Mesenchymal stem cell (in vitro differentiated cells and primary cell): ENCODE measurements at regions not wholly inside any gene's neighbourhood (a gene's known extent, or its start where the extent isn't known, plus 50 kb on each side); places are given as distances from the start of the nearest gene placed in this dataset.

Source experiments
- DNase-seq: peaks from one replicate; pipeline ENCODE4 v3.0.0-alpha.2; 2013
- H2AFZ ChIP-seq: one replicate; pipeline ENCODE4 v1.6.1; 2013; ENCODE audit warnings: low read depth, mild to moderate bottlenecking, control low read depth, inconsistent platforms, low read length, moderate library complexity
- H2AK5ac ChIP-seq: 2 replicates; pipeline ENCODE4 v1.6.1; 2013; ENCODE audit warnings: low read length, moderate library complexity, mild to moderate bottlenecking, inconsistent platforms; ENCODE audit not compliant: severe bottlenecking
- H2BK120ac ChIP-seq: one replicate; pipeline ENCODE4 v1.6.1; 2013; ENCODE audit warnings: low read depth, mild to moderate bottlenecking, inconsistent platforms, low read length, moderate library complexity
- H2BK12ac ChIP-seq, 2 experiments: one replicate each; pipeline ENCODE4 v1.6.1; 2013; ENCODE audit warnings: inconsistent platforms in 2 of 2, low read length in 2 of 2, mild to moderate bottlenecking in 2 of 2, moderate library complexity in 2 of 2, control low read depth in 1 of 2
- H2BK15ac ChIP-seq: one replicate; pipeline ENCODE4 v1.6.1; 2013; ENCODE audit warnings: mild to moderate bottlenecking, low read depth, inconsistent platforms; ENCODE audit not compliant: poor library complexity, severe bottlenecking
- H2BK5ac ChIP-seq: 2 replicates; pipeline ENCODE4 v1.6.1; 2013; ENCODE audit warnings: low read depth, mild to moderate bottlenecking, low read length, control low read depth, inconsistent platforms; ENCODE audit not compliant: poor library complexity, severe bottlenecking
- H3K14ac ChIP-seq, 2 experiments: one replicate each; pipeline ENCODE4 v1.6.1; 2013; ENCODE audit warnings: inconsistent platforms in 2 of 2, low read length in 2 of 2, control low read depth in 1 of 2, mild to moderate bottlenecking in 1 of 2, moderate library complexity in 1 of 2
- H3K18ac ChIP-seq, 2 experiments: one replicate each; pipeline ENCODE4 v1.6.1; 2013; ENCODE audit warnings: inconsistent platforms in 2 of 2, low read length in 2 of 2, control low read depth in 1 of 2, low read depth in 1 of 2, mild to moderate bottlenecking in 1 of 2
- H3K23ac ChIP-seq, 2 experiments: one replicate each; pipeline ENCODE4 v1.6.1; 2013; ENCODE audit warnings: inconsistent platforms in 2 of 2, low read length in 2 of 2, mild to moderate bottlenecking in 2 of 2, moderate library complexity in 2 of 2, control low read depth in 1 of 2
- H3K27ac ChIP-seq: 2 replicates; pipeline ENCODE4 v1.5.1; 2013; ENCODE audit warnings: mild to moderate bottlenecking, moderate library complexity, low read length, control low read depth, inconsistent platforms; ENCODE audit not compliant: poor library complexity, severe bottlenecking
- H3K27me3 ChIP-seq, 2 experiments: 2 replicates each; pipeline versions ENCODE4 v1.6.1 to v1.7.0; 2013; ENCODE audit warnings: low read length in 2 of 2, mild to moderate bottlenecking in 2 of 2, moderate library complexity in 2 of 2, control low read depth in 1 of 2, inconsistent platforms in 1 of 2; ENCODE audit not compliant: control insufficient read depth in 1 of 2, insufficient read depth in 1 of 2
- H3K36me3 ChIP-seq, 2 experiments: 2 replicates each; pipeline versions ENCODE4 v1.6.1 to v1.7.0; 2013; ENCODE audit warnings: low read length in 2 of 2, control low read depth in 1 of 2, inconsistent platforms in 1 of 2, low read depth in 1 of 2, mild to moderate bottlenecking in 1 of 2; ENCODE audit not compliant: insufficient read depth in 2 of 2, control insufficient read depth in 1 of 2
- H3K4ac ChIP-seq, 2 experiments: one replicate each; pipeline ENCODE4 v1.6.1; 2013; ENCODE audit warnings: inconsistent platforms in 2 of 2, low read length in 2 of 2, mild to moderate bottlenecking in 2 of 2, moderate library complexity in 2 of 2, control low read depth in 1 of 2, low read depth in 1 of 2
- H3K4me1 ChIP-seq: 2 replicates; pipeline ENCODE4 v1.6.1; 2013; ENCODE audit warnings: low read depth, low read length, control low read depth; ENCODE audit not compliant: control insufficient read depth, insufficient read depth
- H3K4me2 ChIP-seq: 2 replicates; pipeline ENCODE4 v1.6.1; 2013; ENCODE audit warnings: low read length, mild to moderate bottlenecking, inconsistent platforms; ENCODE audit not compliant: poor library complexity, severe bottlenecking
- H3K4me3 ChIP-seq, 2 experiments: 2 replicates each; pipeline versions ENCODE4 v1.5.1 to v1.7.0; 2013; ENCODE audit warnings: low read length in 2 of 2, mild to moderate bottlenecking in 2 of 2, control low read depth in 1 of 2, low read depth in 1 of 2; ENCODE audit not compliant: insufficient read depth in 1 of 2
- H3K79me1 ChIP-seq: replicated peaks from 2 replicates; pipeline ENCODE4 v1.6.1; 2013; ENCODE audit warnings: mild to moderate bottlenecking, control low read depth, low read length, inconsistent platforms; ENCODE audit not compliant: poor library complexity, severe bottlenecking
- H3K9ac ChIP-seq: 2 replicates; pipeline ENCODE4 v1.7.0; 2013; ENCODE audit warnings: mild to moderate bottlenecking, low read length, moderate library complexity
- H3K9me3 ChIP-seq: 2 replicates; pipeline ENCODE4 v1.7.0; 2013; ENCODE audit warnings: mild to moderate bottlenecking, low read length; ENCODE audit not compliant: control insufficient read depth
- H4K8ac ChIP-seq: one replicate; pipeline ENCODE4 v1.6.1; 2013; ENCODE audit warnings: inconsistent platforms, mild to moderate bottlenecking, low read length, moderate library complexity
- H4K91ac ChIP-seq: one replicate; pipeline ENCODE4 v1.6.1; 2013; ENCODE audit warnings: mild to moderate bottlenecking, low read length, inconsistent platforms
- WGBS: methylation state at CpG from one replicate; pipeline ENCODE4 v1.1.7; 2013; ENCODE audit warnings: mixed read lengths; 5-methylcytosine and 5-hydroxymethylcytosine counted together

DNA sequence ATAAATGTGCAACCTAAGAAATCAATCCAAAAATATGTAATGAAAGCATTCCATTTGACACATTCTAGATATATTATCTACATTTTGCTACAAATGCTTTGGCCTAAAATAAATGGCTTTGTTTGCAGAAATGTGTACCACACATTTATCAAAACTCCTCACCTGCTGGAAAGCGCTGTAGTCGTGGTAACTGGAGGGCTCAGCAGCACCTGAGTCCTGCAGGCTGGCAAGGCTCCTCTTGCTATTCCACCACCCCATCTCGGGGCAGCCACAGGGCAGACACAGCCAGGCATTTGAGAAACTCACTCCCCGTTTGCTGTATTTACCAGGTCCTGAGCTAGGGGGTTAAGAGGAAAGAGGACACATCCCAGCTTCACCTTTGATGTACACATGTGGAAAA, 68.1 kb upstream of the TOMM7 start:
- WGBS: 86% methylated on average over 4 of the region's 4 CpGs
- H3K4me3 ChIP-seq: no peak overlapping the region
- no peak overlapping the region for H3K9ac ChIP-seq
- no peak overlapping the region for H3K23ac ChIP-seq
- H4K8ac ChIP-seq: no peak overlapping the region
- no peak overlapping the region for H4K91ac ChIP-seq
- no peak overlapping the region for H2BK5ac ChIP-seq
- H2BK15ac ChIP-seq: no peak overlapping the region
- H3K4me2 ChIP-seq: no peak overlapping the region
- no peaks in the 10 kb centered on the region for H3K4me1 ChIP-seq
- H3K14ac ChIP-seq: no peak overlapping the region
- no peak overlapping the region for H2BK12ac ChIP-seq
- no peak for DNase-seq
- H3K27ac ChIP-seq: no peak overlapping the region
- H3K36me3 ChIP-seq: no peaks in the 10 kb centered on the region
- H2AK5ac ChIP-seq: no peak overlapping the region
- no peaks in the 10 kb centered on the region for H3K9me3 ChIP-seq
- no peaks in the 10 kb centered on the region for H3K27me3 ChIP-seq
- H3K79me1 ChIP-seq: no peaks in the 10 kb centered on the region
- no peak overlapping the region for H3K18ac ChIP-seq
- no peak overlapping the region for H2AFZ ChIP-seq
- no peak overlapping the region for H3K4ac ChIP-seq
- H2BK120ac ChIP-seq: no peak overlapping the region

- no peaks in the 10 kb centered on the region for H3K36me3 ChIP-seq
- DNase-seq: peak; percentile 9
- H3K4me3 ChIP-seq: no peak overlapping the region
- H4K91ac ChIP-seq: no peak overlapping the region
- no peak overlapping the region for H2BK12ac ChIP-seq
- no peak overlapping the region for H4K8ac ChIP-seq
- H3K4me2 ChIP-seq: no peak overlapping the region
- no peaks in the 10 kb centered on the region for H3K27me3 ChIP-seq
- no peak overlapping the region for H3K14ac ChIP-seq
- H2AK5ac ChIP-seq: no peak overlapping the region
- H3K18ac ChIP-seq: no peak overlapping the region
- no peak overlapping the region for H2AFZ ChIP-seq
- no peaks in the 10 kb centered on the region for H3K9me3 ChIP-seq
- H2BK5ac ChIP-seq: no peak overlapping the region
- no peak overlapping the region for H3K23ac ChIP-seq
- H3K9ac ChIP-seq: no peak overlapping the region
- no peak overlapping the region for H2BK15ac ChIP-seq
- 80% methylated on average over 1 of the region's 1 CpG for WGBS
- no peak overlapping the region for H3K27ac ChIP-seq
- H3K79me1 ChIP-seq: no peaks in the 10 kb centered on the region
- H3K4ac ChIP-seq: no peak overlapping the region
- H3K4me1 ChIP-seq: no peaks in the 10 kb centered on the region
- no peak overlapping the region for H2BK120ac ChIP-seq
Measured at GRCh38 chr7:22885797-22886261, 63.2 kb upstream of the TOMM7 start.

DNA sequence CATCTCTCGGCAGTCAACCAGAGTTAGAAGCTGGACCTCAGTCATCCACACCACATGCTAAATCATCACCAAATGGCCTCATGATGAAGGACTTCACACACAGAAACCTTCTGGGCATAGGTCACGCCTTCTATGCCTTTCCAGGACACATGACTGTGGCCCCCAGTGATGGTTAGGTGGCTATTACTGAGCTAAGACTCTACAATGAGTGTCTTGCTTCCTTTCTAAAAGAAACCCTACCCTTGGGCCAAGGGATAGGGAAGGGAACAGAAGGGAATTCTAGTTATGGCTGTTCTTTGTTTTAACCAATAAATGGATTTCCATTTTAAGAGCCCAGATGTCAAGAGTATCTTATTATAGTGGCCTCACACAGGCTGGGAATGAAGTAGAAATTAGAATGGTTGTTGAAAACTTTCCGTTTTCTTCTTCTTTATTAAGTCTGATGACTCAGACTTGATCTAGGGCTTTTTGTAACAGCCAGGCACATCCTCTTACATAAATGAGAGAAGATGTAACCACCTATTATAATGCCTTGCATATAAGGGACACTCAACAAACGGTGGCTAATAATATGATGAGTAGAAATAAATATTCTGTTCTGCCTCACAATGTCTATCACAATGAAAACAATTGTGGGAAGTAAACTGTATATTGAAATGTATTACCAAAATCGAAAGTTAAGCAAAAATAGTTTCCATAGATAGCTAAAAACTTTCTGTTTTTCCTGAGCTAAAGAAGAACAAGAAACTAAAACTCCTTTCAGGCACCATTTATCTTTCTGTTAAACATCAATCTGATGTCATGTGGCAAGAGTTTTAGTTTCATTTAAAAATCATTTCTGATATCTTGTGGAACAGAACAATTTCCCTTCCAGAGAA, 62.5 kb upstream of the TOMM7 start:
- Histone ChIP-seq H3K18ac (no peak overlapping the region), H2AFZ (no peak overlapping the region), H3K4me1 (no peaks in the 10 kb centered on the region), H2BK15ac (no peak overlapping the region), H3K4ac (no peak overlapping the region), H3K14ac (no peak overlapping the region), H3K4me3 (no peak overlapping the region), H4K8ac (no peak overlapping the region), H4K91ac (no peak overlapping the region), H2BK120ac (no peak overlapping the region), H3K79me1 (no peaks in the 10 kb centered on the region), H3K27me3 (no peaks in the 10 kb centered on the region), H3K4me2 (no peak overlapping the region), H2AK5ac (no peak overlapping the region), H2BK12ac (no peak overlapping the region), H3K9me3 (no peaks in the 10 kb centered on the region), H2BK5ac (no peak overlapping the region), H3K23ac (no peak overlapping the region), H3K27ac (no peak overlapping the region), H3K36me3 (no peaks in the 10 kb centered on the region), H3K9ac (no peak overlapping the region)
- 79% methylated on average over 2 of the region's 5 CpGs for WGBS
- DNase-seq: peak; percentile 30

GRCh38 chr7:22882106-22882505, 59.5 kb upstream of the TOMM7 start:
- no peak overlapping the region for H2BK5ac ChIP-seq
- no peaks in the 10 kb centered on the region for H3K79me1 ChIP-seq
- H3K4me1 ChIP-seq: no peaks in the 10 kb centered on the region
- H4K91ac ChIP-seq: no peak overlapping the region
- H2BK120ac ChIP-seq: no peak overlapping the region
- no peak overlapping the region for H2BK15ac ChIP-seq
- no peak overlapping the region for H3K14ac ChIP-seq
- over 99% methylated on average over 3 of the region's 3 CpGs for WGBS
- H3K23ac ChIP-seq: no peak overlapping the region
- no peak overlapping the region for H3K9ac ChIP-seq
- H3K27me3 ChIP-seq: no peaks in the 10 kb centered on the region
- no peak overlapping the region for H3K4ac ChIP-seq
- no peak overlapping the region for H2AK5ac ChIP-seq
- no peaks in the 10 kb centered on the region for H3K9me3 ChIP-seq
- H3K36me3 ChIP-seq: no peaks in the 10 kb centered on the region
- H2AFZ ChIP-seq: no peak overlapping the region
- H3K27ac ChIP-seq: no peak overlapping the region
- H4K8ac ChIP-seq: no peak overlapping the region
- H3K4me2 ChIP-seq: no peak overlapping the region
- no peak overlapping the region for H3K4me3 ChIP-seq
- DNase-seq: no peak
- H3K18ac ChIP-seq: no peak overlapping the region
- H2BK12ac ChIP-seq: no peak overlapping the region
